ENCODE measurements at regions not wholly inside any gene's neighbourhood (a gene's known extent, or its start where the extent isn't known, plus 50 kb on each side); places are given as distances from the start of the nearest gene placed in this dataset.

GRCh38 chr1:8203056-8203455 lies 114.9 kb upstream of the SLC45A1 start:
- TF ChIP-seq POLR2AphosphoS5 (IDR thresholded peaks at IDR 0.05) (no peak), CTCF (IDR thresholded peaks at IDR 0.05) (no peak), POLR2A (IDR thresholded peaks at IDR 0.05) (no peak)

Measured in prostate gland (tissue), 2 donors.